ENCODE measurements at regions not wholly inside any gene's neighbourhood (a gene's known extent, or its start where the extent isn't known, plus 50 kb on each side); places are given as distances from the start of the nearest gene placed in this dataset.
A peak's percentile ranks its signal among the peaks of the same experiment; 100 is the strongest.

DNA sequence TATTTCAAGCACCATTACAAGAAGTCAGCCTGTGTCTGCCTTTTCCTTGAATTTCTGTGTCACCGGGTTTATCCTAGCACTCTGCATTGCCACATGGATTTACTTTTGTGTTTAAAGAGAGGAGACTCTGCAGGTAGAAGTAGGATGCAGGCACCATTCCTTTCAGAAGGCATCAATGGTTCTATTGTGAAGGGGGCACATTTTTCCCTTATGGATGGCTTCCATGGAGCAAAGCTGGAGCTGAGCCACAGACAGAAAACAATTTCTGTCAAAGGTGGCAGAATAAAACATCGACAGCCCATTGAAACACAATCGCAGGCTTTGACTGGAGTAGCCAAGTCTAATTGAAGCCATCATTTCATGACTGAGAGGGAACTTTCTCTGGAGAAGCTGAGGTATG lies 288.0 kb upstream of the ANKH start:
- no peak overlapping the region for H2BK120ac ChIP-seq (ENCODE audit: low read depth, low read length)
- no peak overlapping the region for H4K91ac ChIP-seq (ENCODE audit: low read depth, low read length, poor library complexity)
- H3K4me1 ChIP-seq (ENCODE audit: control insufficient read depth in 2 of 2, insufficient read depth in 1 of 2, low read depth in 1 of 2, low read length in 2 of 2) = peaks cover 0 to 2% of the 10 kb centered on the region in 2 donors

DNA sequence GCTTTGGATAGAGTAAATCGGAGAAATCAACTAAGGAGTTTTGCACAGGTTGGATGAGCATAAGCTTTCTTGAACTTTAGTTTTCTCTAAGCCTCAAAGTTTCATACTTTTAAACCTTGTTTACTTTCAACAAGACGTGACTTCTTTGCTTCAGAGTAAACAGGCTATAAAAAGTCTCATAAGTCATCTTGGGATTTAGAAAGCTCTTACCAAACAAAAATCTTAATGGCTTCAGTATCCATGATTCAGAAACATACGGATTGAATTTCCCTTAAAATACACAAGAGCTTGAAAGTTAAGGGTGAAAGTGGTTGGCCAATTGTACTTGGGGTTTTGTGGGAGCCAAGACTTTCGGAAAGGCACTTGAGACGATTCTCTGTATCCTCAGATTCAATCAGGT lies 270.9 kb upstream of the ANKH start:
- no peak overlapping the region for H4K91ac ChIP-seq (ENCODE audit: low read depth, low read length, poor library complexity)
- no peak overlapping the region for H3K4ac ChIP-seq (ENCODE audit: low read length)
- H3K9me3 ChIP-seq (replicated peaks in 1 of 2; ENCODE audit: control insufficient read depth in 2 of 2, insufficient read depth in 1 of 2, low read depth in 1 of 2, low read length in 2 of 2) = no peaks in the 10 kb centered on the region
- H2BK120ac ChIP-seq (ENCODE audit: low read depth, low read length) = no peak overlapping the region
- no peak overlapping the region for H4K8ac ChIP-seq (ENCODE audit: low read depth, low read length)
- no peak for DNase-seq (ENCODE audit: low spot score)
- H3K79me1 ChIP-seq (ENCODE audit: low read depth, low read length) = no peaks in the 10 kb centered on the region
- WGBS, 2 donors (ENCODE audit: extremely low coverage in 2 of 2, insufficient read length in 2 of 2, insufficient replicate concordance in 1 of 2) = no CpG with 5 or more reads among the region's 5 CpGs
- no peaks in the 10 kb centered on the region for H3K36me3 ChIP-seq (replicated peaks in 1 of 2; ENCODE audit: control insufficient read depth in 2 of 2, insufficient read depth in 2 of 2, low read length in 2 of 2)
- no peak overlapping the region for H3K4me2 ChIP-seq (ENCODE audit: insufficient read depth, low read length, poor library complexity, severe bottlenecking)
- no peaks in the 10 kb centered on the region for H3K4me1 ChIP-seq (ENCODE audit: control insufficient read depth in 2 of 2, insufficient read depth in 1 of 2, low read depth in 1 of 2, low read length in 2 of 2)
- no peak overlapping the region for H3K18ac ChIP-seq (ENCODE audit: low read length)
- H3K27ac ChIP-seq (replicated peaks; ENCODE audit: low read length) = no peak overlapping the region
- H2AK5ac ChIP-seq (ENCODE audit: low read depth, low read length) = no peak overlapping the region
- H3K9ac ChIP-seq (ENCODE audit: low read depth, low read length, poor library complexity) = no peak overlapping the region
- no peaks in the 10 kb centered on the region for H3K27me3 ChIP-seq (ENCODE audit: control insufficient read depth in 3 of 3, insufficient read depth in 3 of 3, low read depth in 1 of 3, low read length in 3 of 3)
- H2BK12ac ChIP-seq (ENCODE audit: low read length) = no peak overlapping the region
- no peak overlapping the region for H3K4me3 ChIP-seq (ENCODE audit: low read length in 2 of 2)
- H2AFZ ChIP-seq (ENCODE audit: low read length) = no peak overlapping the region
- H3K14ac ChIP-seq (ENCODE audit: low read length) = no peak overlapping the region
- H2BK15ac ChIP-seq (ENCODE audit: low read length) = no peak overlapping the region
- H3K23ac ChIP-seq (ENCODE audit: low read depth, low read length, poor library complexity) = no peak overlapping the region
- no peak overlapping the region for H2BK5ac ChIP-seq (ENCODE audit: low read length)

More for the DNA sequence above, 288.0 kb upstream of the ANKH start:
- no peak overlapping the region for H3K18ac ChIP-seq (ENCODE audit: low read length)
- H3K79me1 ChIP-seq (ENCODE audit: low read depth, low read length) = no peaks in the 10 kb centered on the region
- no peak overlapping the region for H4K8ac ChIP-seq (ENCODE audit: low read depth, low read length)
- no peak overlapping the region for H3K4me3 ChIP-seq (ENCODE audit: low read length in 2 of 2)
- H3K9me3 ChIP-seq (replicated peaks in 1 of 2; ENCODE audit: control insufficient read depth in 2 of 2, insufficient read depth in 1 of 2, low read depth in 1 of 2, low read length in 2 of 2) = peaks cover 0 to 4% of the 10 kb centered on the region in 2 donors
- H2BK15ac ChIP-seq (ENCODE audit: low read length) = no peak overlapping the region
- no CpG with 5 or more reads among the region's 3 CpGs for WGBS, 2 donors (ENCODE audit: extremely low coverage in 2 of 2, insufficient read length in 2 of 2, insufficient replicate concordance in 1 of 2)
- H3K36me3 ChIP-seq (replicated peaks in 1 of 2; ENCODE audit: control insufficient read depth in 2 of 2, insufficient read depth in 2 of 2, low read length in 2 of 2) = no peaks in the 10 kb centered on the region
- no peak overlapping the region for H3K4ac ChIP-seq (ENCODE audit: low read length)
- no peak overlapping the region for H2AK5ac ChIP-seq (ENCODE audit: low read depth, low read length)
- no peak overlapping the region for H3K23ac ChIP-seq (ENCODE audit: low read depth, low read length, poor library complexity)
- DNase-seq (ENCODE audit: low spot score) = peak; percentile 1
- no peak overlapping the region for H3K27ac ChIP-seq (replicated peaks; ENCODE audit: low read length)
- no peak overlapping the region for H2BK5ac ChIP-seq (ENCODE audit: low read length)
- H3K14ac ChIP-seq (ENCODE audit: low read length) = no peak overlapping the region
- no peak overlapping the region for H2AFZ ChIP-seq (ENCODE audit: low read length)
- H2BK12ac ChIP-seq (ENCODE audit: low read length) = no peak overlapping the region
- H3K4me2 ChIP-seq (ENCODE audit: insufficient read depth, low read length, poor library complexity, severe bottlenecking) = no peak overlapping the region
- no peaks in the 10 kb centered on the region for H3K27me3 ChIP-seq (ENCODE audit: control insufficient read depth in 3 of 3, insufficient read depth in 3 of 3, low read depth in 1 of 3, low read length in 3 of 3)
- H3K9ac ChIP-seq (ENCODE audit: low read depth, low read length, poor library complexity) = no peak overlapping the region

DNA sequence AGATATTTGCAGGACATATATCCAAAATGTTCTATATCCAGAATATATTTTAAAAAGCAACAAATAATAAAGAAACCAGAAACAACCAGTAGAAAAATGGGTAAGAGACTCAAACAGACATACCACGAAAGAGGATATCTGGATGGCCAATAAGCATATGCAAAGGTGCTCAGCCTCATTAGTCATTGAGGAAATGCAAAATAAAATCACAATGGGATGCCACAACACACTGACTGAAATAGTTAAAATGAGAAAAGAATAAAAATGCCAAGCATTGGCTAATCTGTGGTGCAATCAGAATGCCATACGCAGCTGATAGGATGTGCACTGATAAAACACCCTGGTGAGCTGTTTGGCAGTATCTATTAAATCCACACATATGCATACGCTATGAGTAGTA lies 265.8 kb upstream of the ANKH start:
- H3K9me3 ChIP-seq (replicated peaks in 1 of 2; ENCODE audit: control insufficient read depth in 2 of 2, insufficient read depth in 1 of 2, low read depth in 1 of 2, low read length in 2 of 2) = no peaks in the 10 kb centered on the region
- no peak overlapping the region for H2AFZ ChIP-seq (ENCODE audit: low read length)
- no peaks in the 10 kb centered on the region for H3K79me1 ChIP-seq (ENCODE audit: low read depth, low read length)
- H3K14ac ChIP-seq (ENCODE audit: low read length) = no peak overlapping the region
- no peak overlapping the region for H2BK5ac ChIP-seq (ENCODE audit: low read length)
- DNase-seq (ENCODE audit: low spot score) = no peak
- no peak overlapping the region for H4K8ac ChIP-seq (ENCODE audit: low read depth, low read length)
- no peak overlapping the region for H4K91ac ChIP-seq (ENCODE audit: low read depth, low read length, poor library complexity)
- WGBS, 2 donors (ENCODE audit: extremely low coverage in 2 of 2, insufficient read length in 2 of 2, insufficient replicate concordance in 1 of 2) = no CpG with 5 or more reads among the region's 3 CpGs
- no peak overlapping the region for H3K4me3 ChIP-seq (ENCODE audit: low read length in 2 of 2)
- H3K4me1 ChIP-seq (ENCODE audit: control insufficient read depth in 2 of 2, insufficient read depth in 1 of 2, low read depth in 1 of 2, low read length in 2 of 2) = no peaks in the 10 kb centered on the region
- H3K4ac ChIP-seq (ENCODE audit: low read length) = no peak overlapping the region
- H3K27me3 ChIP-seq (ENCODE audit: control insufficient read depth in 3 of 3, insufficient read depth in 3 of 3, low read depth in 1 of 3, low read length in 3 of 3) = no peaks in the 10 kb centered on the region
- no peak overlapping the region for H3K27ac ChIP-seq (replicated peaks; ENCODE audit: low read length)
- no peak overlapping the region for H2BK15ac ChIP-seq (ENCODE audit: low read length)
- H2AK5ac ChIP-seq (ENCODE audit: low read depth, low read length) = no peak overlapping the region
- no peak overlapping the region for H2BK120ac ChIP-seq (ENCODE audit: low read depth, low read length)
- H3K18ac ChIP-seq (ENCODE audit: low read length) = no peak overlapping the region
- no peaks in the 10 kb centered on the region for H3K36me3 ChIP-seq (replicated peaks in 1 of 2; ENCODE audit: control insufficient read depth in 2 of 2, insufficient read depth in 2 of 2, low read length in 2 of 2)
- no peak overlapping the region for H3K9ac ChIP-seq (ENCODE audit: low read depth, low read length, poor library complexity)
- no peak overlapping the region for H2BK12ac ChIP-seq (ENCODE audit: low read length)
- no peak overlapping the region for H3K23ac ChIP-seq (ENCODE audit: low read depth, low read length, poor library complexity)
- H3K4me2 ChIP-seq (ENCODE audit: insufficient read depth, low read length, poor library complexity, severe bottlenecking) = no peak overlapping the region

DNA sequence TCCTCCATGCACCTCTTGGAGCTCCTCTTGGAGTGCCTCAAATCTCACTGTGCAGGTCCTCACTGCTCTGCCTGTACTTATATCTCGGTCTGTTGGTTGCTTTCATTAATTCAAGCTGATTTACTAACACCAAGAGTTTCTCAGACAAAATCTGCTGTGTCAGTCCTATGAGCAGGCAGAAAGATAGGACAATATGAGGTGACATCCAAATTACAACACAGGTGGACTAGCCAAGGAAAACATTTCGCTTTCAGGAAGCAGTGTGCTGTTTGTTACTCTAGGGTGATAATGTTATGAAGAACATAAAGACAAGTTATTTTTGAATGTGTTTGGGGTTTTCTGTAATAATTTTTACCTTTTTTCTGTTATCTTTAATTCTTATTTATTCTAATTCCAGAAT lies 264.1 kb upstream of the ANKH start:
- Histone ChIP-seq H3K18ac (ENCODE audit: low read length) (no peak overlapping the region), H3K4me1 (ENCODE audit: control insufficient read depth in 2 of 2, insufficient read depth in 1 of 2, low read depth in 1 of 2, low read length in 2 of 2) (no peaks in the 10 kb centered on the region), H3K9me3 (replicated peaks in 1 of 2; ENCODE audit: control insufficient read depth in 2 of 2, insufficient read depth in 1 of 2, low read depth in 1 of 2, low read length in 2 of 2) (no peaks in the 10 kb centered on the region), H2BK15ac (ENCODE audit: low read length) (no peak overlapping the region), H2BK12ac (ENCODE audit: low read length) (no peak overlapping the region), H2BK120ac (ENCODE audit: low read depth, low read length) (no peak overlapping the region), H3K36me3 (replicated peaks in 1 of 2; ENCODE audit: control insufficient read depth in 2 of 2, insufficient read depth in 2 of 2, low read length in 2 of 2) (no peaks in the 10 kb centered on the region), H3K23ac (ENCODE audit: low read depth, low read length, poor library complexity) (no peak overlapping the region), H3K79me1 (ENCODE audit: low read depth, low read length) (no peaks in the 10 kb centered on the region), H3K9ac (ENCODE audit: low read depth, low read length, poor library complexity) (no peak overlapping the region), H2AFZ (ENCODE audit: low read length) (no peak overlapping the region), H3K27ac (replicated peaks; ENCODE audit: low read length) (no peak overlapping the region), H2BK5ac (ENCODE audit: low read length) (no peak overlapping the region), H3K4me3 (ENCODE audit: low read length in 2 of 2) (no peak overlapping the region), H4K91ac (ENCODE audit: low read depth, low read length, poor library complexity) (no peak overlapping the region), H3K14ac (ENCODE audit: low read length) (no peak overlapping the region), H2AK5ac (ENCODE audit: low read depth, low read length) (no peak overlapping the region), H3K4me2 (ENCODE audit: insufficient read depth, low read length, poor library complexity, severe bottlenecking) (no peak overlapping the region), H4K8ac (ENCODE audit: low read depth, low read length) (no peak overlapping the region), H3K27me3 (ENCODE audit: control insufficient read depth in 3 of 3, insufficient read depth in 3 of 3, low read depth in 1 of 3, low read length in 3 of 3) (no peaks in the 10 kb centered on the region), H3K4ac (ENCODE audit: low read length) (no peak overlapping the region)
- no CpG with 5 or more reads among the region's 2 CpGs for WGBS, 2 donors (ENCODE audit: extremely low coverage in 2 of 2, insufficient read length in 2 of 2, insufficient replicate concordance in 1 of 2)
- DNase-seq (ENCODE audit: low spot score) = no peak

Measured in neuronal stem cell (in vitro differentiated cells).